RPMI7951 (cell line): ENCODE measurements at regions not wholly inside any gene's neighbourhood (a gene's known extent, or its start where the extent isn't known, plus 50 kb on each side); places are given as distances from the start of the nearest gene placed in this dataset.

Experiments used
- DNase-seq: peaks from one replicate; pipeline ENCODE4 v3.0.0-alpha.2; 2012; ENCODE audit warnings: low read depth

- no peak for DNase-seq
Measured at GRCh38 chr15:70265466-70265978, 167.8 kb upstream of the TLE3 start.

GRCh38 chr15:70264738-70265465 is 167.2 kb upstream of the TLE3 start:
- no peak for DNase-seq

GRCh38 chr15:70264014-70264582 is 166.4 kb upstream of the TLE3 start:
- peak; percentile 55 for DNase-seq

DNA sequence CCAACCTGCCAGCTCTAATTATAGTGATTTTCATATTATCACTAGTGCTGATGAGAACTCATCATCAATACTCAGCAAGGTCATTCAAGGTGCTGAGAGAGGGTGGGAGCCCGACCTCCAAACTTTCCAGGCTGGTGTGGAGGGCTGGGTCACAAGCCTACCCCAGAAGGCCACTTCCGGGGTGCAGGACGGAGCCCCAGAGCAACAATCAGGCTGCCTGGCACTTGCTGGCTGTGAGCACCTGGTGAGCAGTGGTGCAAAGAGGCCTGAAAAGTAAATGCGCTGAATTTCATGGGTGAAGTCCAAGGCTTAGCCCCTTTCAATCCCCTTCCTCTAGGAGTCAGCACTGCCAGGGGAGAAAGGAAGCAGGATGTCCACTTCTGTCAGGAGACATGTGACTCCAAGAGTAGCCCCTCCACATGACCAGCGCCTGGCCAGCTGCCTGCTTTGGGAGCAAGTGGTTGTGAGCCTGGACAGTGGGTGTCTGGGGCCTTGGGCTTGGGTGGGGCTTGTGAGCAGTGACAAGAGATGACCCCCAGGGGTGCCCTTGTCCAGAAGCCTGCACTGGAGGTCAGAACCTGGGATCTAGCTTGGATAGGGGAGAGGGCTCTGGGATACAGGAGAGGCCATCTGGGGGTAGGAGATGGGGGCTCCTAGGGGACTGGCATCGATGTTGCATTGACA is 165.0 kb upstream of the TLE3 start:
- no peak for DNase-seq

DNA sequence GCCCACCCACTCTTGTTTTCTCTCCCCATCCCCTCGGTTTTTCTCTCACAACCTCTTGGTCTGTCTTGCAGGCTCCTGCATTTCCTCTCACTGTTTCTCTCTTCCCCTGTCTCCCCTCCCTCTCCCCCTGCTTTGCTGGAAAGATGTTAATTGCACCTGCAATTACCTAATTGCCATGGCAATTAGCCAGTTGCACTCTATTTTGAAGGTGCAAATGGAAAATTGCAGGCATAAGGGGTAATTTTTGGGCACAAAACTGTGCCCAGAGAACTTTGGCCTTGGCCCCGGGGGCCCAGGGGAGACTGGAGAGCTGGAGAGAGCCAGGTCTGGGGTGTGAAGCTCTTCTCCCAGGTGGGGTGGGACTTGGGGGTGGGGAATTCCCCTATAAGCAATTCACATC is 164.5 kb upstream of the TLE3 start:
- no peak for DNase-seq

DNA sequence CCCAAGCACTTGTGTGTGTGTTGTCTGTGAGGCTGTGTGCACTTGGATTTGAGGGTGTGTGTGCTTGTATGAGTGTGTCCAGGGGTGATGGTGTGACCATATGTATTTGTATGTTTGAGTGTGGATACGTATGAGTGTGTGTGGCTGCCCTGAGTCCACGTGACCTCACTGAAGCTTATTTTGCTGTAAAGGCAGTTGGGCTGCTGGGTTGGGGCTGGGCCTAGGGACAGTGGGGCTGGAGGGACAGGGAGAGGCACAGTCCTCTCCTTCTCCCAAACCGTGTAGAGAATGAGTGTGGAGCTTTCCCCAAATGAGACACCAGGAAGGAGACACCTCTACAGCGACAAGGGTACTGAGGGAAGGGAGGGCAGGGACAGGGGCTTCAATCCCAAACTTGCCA is 163.4 kb upstream of the TLE3 start:
- DNase-seq: no peak

- no peak for DNase-seq
Measured at GRCh38 chr15:70260580-70260979, 162.9 kb upstream of the TLE3 start.

DNA sequence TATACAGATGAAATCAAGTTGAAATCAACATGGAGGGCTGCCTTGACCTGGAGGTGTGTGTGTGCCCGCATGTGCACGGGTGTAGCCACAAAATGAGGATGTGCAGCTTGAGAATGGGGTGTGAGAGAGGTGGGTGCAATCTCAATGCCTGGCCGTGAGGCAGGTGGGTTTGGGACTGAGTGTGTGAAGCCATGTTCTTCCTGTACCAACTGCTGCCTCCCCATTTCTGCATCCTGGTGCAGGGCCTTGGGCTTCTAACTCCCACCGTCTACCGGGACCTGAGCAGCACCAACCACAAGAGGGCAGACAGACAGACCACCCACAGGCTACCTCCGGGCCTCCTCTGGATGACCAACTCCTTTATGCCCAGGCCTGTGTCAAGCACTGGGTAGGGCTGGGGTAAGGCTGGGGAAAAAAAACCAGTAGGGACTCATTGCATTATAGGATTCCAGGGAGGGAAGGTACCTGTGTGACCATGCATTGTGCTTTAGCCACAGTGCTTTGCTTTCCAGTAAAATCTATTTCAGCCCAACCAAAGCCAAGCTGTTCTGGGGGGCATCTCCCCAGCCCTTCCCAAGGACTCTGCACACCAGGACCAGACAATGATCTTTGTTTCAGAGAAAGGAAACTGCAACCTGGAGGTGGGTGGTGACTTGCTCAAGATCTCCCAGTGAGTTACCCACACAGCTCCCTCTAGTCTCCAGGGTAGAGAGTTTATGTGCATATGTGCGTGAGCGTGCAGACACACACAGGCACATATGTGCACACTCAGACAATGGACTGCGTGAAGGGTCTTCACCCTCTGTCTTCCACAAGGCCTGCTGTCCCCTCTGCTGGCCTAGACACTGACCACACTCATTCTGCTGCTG is 162.2 kb upstream of the TLE3 start:
- DNase-seq: no peak

GRCh38 chr15:70259028-70259424 is 161.3 kb upstream of the TLE3 start:
- DNase-seq: peak; percentile 67

- peak; percentile 50 for DNase-seq
Measured at GRCh38 chr15:70258369-70259027, 160.8 kb upstream of the TLE3 start.

GRCh38 chr15:70257573-70258248 is 160.0 kb upstream of the TLE3 start:
- DNase-seq: no peak

GRCh38 chr15:70257047-70257446 is 159.3 kb upstream of the TLE3 start:
- DNase-seq: no peak

GRCh38 chr15:70254311-70254869 is 156.7 kb upstream of the TLE3 start:
- DNase-seq: no peak

- no peak for DNase-seq
Measured at GRCh38 chr15:70253461-70254156, 155.9 kb upstream of the TLE3 start.

DNA sequence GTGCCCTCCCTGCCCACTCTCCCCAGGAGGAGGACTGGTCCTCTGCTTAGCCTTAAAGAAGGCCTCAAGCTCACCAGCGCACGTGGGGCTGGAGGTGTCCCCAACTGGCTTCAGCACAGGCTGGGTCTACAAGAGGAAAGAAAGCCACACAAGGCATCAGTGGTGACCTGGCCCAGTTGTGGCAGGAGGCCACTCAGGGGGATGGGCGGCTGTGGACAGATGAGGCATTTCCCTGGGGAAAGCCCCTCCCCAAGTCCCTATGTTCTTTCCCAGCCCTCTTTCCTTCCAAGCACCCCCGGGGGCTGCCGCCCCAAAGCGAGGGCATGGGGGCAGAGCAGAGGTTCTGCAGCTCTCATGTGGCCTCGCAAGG is 155.2 kb upstream of the TLE3 start:
- no peak for DNase-seq

- DNase-seq: no peak
Measured at GRCh38 chr15:70252056-70252950, 154.6 kb upstream of the TLE3 start.

GRCh38 chr15:70251246-70251990 is 153.7 kb upstream of the TLE3 start:
- no peak for DNase-seq
